ENCODE measurements at regions not wholly inside any gene's neighbourhood (a gene's known extent, or its start where the extent isn't known, plus 50 kb on each side); places are given as distances from the start of the nearest gene placed in this dataset.

DNA sequence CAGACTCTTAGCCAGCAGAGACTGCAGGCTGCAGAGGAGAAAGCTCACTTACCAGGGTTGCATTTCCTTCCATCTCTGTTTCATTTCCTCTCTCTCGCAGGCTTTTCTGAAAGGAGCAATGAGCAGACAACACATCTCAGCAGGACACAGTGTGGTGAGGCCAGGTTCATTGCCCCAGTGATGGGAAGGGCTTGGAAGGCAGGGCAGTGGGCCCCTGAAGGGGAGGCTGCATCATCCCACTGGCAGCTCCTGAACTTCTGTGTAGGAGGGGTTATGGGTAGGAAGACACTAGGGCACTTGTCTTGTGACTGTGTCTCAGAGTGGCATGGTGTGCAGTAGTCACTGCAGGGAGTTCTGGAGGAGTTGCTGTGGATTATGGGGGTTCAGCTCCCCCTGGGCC is 246.8 kb downstream of the QKI start:
- H3K27me3 ChIP-seq, result no peaks in the 10 kb centered on the region
- no peaks in the 10 kb centered on the region for H3K36me3 ChIP-seq (replicated peaks; ENCODE audit: insufficient read depth, low read depth)
- H4K20me1 ChIP-seq (ENCODE audit: insufficient read depth, poor library complexity, severe bottlenecking), result no peaks in the 10 kb centered on the region
- no peak for DNase-seq (ENCODE audit: low spot score)
- H3K9me2 ChIP-seq (replicated peaks; ENCODE audit: insufficient read depth), result no peaks in the 10 kb centered on the region
- no peak overlapping the region for H3K4me2 ChIP-seq
- no peaks in the 10 kb centered on the region for H3K4me1 ChIP-seq (ENCODE audit: insufficient read depth)
- H3K27ac ChIP-seq, result no peak overlapping the region
- H3K79me2 ChIP-seq, result no peaks in the 10 kb centered on the region
- no peaks in the 10 kb centered on the region for H3K9me3 ChIP-seq (ENCODE audit: low read depth)
- no peak overlapping the region for H2AFZ ChIP-seq
- H3K4me3 ChIP-seq, result no peak overlapping the region
- TF ChIP-seq EZH2 (IDR thresholded peaks at IDR 0.05; ENCODE audit: borderline replicate concordance) (no peak), EZH2phosphoT487 (IDR thresholded peaks at IDR 0.05; ENCODE audit: low read depth, severe bottlenecking, unreplicated experiment) (no peak)
- TF ChIP-seq, protein P1, sequence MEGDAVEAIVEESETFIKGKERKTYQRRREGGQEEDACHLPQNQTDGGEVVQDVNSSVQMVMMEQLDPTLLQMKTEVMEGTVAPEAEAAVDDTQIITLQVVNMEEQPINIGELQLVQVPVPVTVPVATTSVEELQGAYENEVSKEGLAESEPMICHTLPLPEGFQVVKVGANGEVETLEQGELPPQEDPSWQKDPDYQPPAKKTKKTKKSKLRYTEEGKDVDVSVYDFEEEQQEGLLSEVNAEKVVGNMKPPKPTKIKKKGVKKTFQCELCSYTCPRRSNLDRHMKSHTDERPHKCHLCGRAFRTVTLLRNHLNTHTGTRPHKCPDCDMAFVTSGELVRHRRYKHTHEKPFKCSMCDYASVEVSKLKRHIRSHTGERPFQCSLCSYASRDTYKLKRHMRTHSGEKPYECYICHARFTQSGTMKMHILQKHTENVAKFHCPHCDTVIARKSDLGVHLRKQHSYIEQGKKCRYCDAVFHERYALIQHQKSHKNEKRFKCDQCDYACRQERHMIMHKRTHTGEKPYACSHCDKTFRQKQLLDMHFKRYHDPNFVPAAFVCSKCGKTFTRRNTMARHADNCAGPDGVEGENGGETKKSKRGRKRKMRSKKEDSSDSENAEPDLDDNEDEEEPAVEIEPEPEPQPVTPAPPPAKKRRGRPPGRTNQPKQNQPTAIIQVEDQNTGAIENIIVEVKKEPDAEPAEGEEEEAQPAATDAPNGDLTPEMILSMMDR (IDR thresholded peaks at IDR 0.05; ENCODE audit: poor library complexity), result no peak
- WGBS (ENCODE audit: low lambda C conversion rate, missing lambda C conversion rate), result 79% methylated on average over 1 of the region's 1 CpG

DNA sequence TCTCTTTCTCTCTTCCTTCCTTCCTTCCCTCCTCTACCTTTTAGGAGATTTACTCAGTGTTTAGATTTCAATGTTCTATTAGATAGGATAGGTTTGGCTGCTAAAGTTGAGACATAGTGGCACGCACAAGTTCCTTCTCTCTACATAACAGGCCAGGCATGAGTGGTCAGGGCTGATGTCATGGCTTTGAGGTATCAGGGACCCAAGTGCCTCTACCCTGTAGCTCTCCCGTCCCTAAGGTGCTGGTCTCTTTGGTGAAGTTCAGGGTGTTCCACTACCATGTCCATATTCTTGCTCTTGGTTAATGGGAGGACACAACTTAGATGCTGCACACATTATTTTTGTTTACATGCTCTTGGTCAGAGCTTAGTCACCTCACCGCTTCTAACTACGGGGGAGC is 245.3 kb downstream of the QKI start:
- no peak overlapping the region for H3K27ac ChIP-seq
- DNase-seq (ENCODE audit: low spot score), result no peak
- H3K79me2 ChIP-seq, result no peaks in the 10 kb centered on the region
- TF ChIP-seq EZH2phosphoT487 (IDR thresholded peaks at IDR 0.05; ENCODE audit: low read depth, severe bottlenecking, unreplicated experiment) (no peak), EZH2 (IDR thresholded peaks at IDR 0.05; ENCODE audit: borderline replicate concordance) (no peak)
- TF ChIP-seq, protein P1 (IDR thresholded peaks at IDR 0.05; ENCODE audit: poor library complexity), result no peak
- H3K27me3 ChIP-seq, result no peaks in the 10 kb centered on the region
- no peaks in the 10 kb centered on the region for H3K9me3 ChIP-seq (ENCODE audit: low read depth)
- H3K4me2 ChIP-seq, result no peak overlapping the region
- H3K9me2 ChIP-seq (replicated peaks; ENCODE audit: insufficient read depth), result no peaks in the 10 kb centered on the region
- no peaks in the 10 kb centered on the region for H3K4me1 ChIP-seq (ENCODE audit: insufficient read depth)
- no peak overlapping the region for H3K4me3 ChIP-seq
- no peaks in the 10 kb centered on the region for H3K36me3 ChIP-seq (replicated peaks; ENCODE audit: insufficient read depth, low read depth)
- no peak overlapping the region for H2AFZ ChIP-seq
- 95% methylated on average over 4 of the region's 4 CpGs for WGBS (ENCODE audit: low lambda C conversion rate, missing lambda C conversion rate)
- no peaks in the 10 kb centered on the region for H4K20me1 ChIP-seq (ENCODE audit: insufficient read depth, poor library complexity, severe bottlenecking)

DNA sequence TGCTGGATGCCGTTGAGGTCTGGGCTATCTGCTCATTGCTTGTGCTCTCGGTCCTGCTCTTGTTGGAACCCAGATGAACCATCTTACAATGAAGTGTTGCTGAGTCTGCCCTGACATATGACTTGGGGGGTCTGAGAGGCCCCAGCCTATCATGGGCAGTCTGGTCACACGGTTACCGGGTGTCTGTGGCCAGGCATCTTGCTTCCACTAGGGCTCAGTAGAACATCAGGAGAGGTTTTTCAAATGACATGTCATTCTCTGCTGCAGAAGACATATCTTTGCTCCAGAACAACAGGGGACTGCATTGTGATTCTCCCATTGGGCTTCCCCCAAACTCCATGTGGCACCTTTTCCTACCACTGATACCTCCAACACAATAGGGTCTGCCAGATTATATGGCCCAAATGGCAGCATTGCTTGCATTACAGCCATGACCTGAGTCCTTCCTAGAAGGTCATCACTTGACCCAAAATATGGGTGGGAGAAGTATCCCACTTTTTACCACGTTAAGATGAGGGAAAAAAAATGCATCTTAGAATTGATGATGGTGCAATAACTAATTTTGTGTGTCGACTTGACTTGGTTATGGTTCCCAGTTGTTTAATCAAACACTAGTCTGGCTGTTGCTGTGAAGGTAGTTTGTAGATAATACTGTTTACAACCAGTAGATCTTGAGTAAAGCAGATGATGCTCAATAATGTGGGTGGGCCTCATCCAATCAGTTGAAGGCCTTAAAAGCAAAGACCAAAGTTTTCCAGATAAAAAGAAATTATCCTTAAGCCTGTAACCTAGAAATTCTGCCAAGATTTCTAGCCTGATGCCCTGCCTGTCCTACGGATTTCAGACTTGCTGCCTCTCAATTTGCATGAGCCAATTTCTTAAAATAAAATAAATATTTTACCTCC is 241.0 kb downstream of the QKI start:
- H3K79me2 ChIP-seq, result no peaks in the 10 kb centered on the region
- no peaks in the 10 kb centered on the region for H3K27me3 ChIP-seq
- H3K9me2 ChIP-seq (replicated peaks; ENCODE audit: insufficient read depth), result no peaks in the 10 kb centered on the region
- peaks cover 7% of the 10 kb centered on the region for H3K4me1 ChIP-seq (ENCODE audit: insufficient read depth)
- no peaks in the 10 kb centered on the region for H4K20me1 ChIP-seq (ENCODE audit: insufficient read depth, poor library complexity, severe bottlenecking)
- no peak overlapping the region for H2AFZ ChIP-seq
- no peaks in the 10 kb centered on the region for H3K9me3 ChIP-seq (ENCODE audit: low read depth)
- TF ChIP-seq, protein P1 (IDR thresholded peaks at IDR 0.05; ENCODE audit: poor library complexity), result no peak
- TF ChIP-seq EZH2 (IDR thresholded peaks at IDR 0.05; ENCODE audit: borderline replicate concordance), result no peak
- no peak for TF ChIP-seq EZH2phosphoT487 (IDR thresholded peaks at IDR 0.05; ENCODE audit: low read depth, severe bottlenecking, unreplicated experiment)
- no peak overlapping the region for H3K4me2 ChIP-seq
- H3K27ac ChIP-seq, result no peak overlapping the region
- WGBS (ENCODE audit: low lambda C conversion rate, missing lambda C conversion rate), result 86% methylated on average over 7 of the region's 7 CpGs
- no peaks in the 10 kb centered on the region for H3K36me3 ChIP-seq (replicated peaks; ENCODE audit: insufficient read depth, low read depth)
- H3K4me3 ChIP-seq, result no peak overlapping the region
- no peak for DNase-seq (ENCODE audit: low spot score)
